ENCODE measurements at regions not wholly inside any gene's neighbourhood (a gene's known extent, or its start where the extent isn't known, plus 50 kb on each side); places are given as distances from the start of the nearest gene placed in this dataset.

GRCh38 chr11:26777372-26777808 lies 55.5 kb upstream of the SLC5A12 start:
- no peak for DNase-seq

- no peak for DNase-seq
Observed at GRCh38 chr11:26778000-26778757, 56.3 kb upstream of the SLC5A12 start.

- DNase-seq: no peak
Observed at GRCh38 chr11:26779074-26779865, 57.4 kb upstream of the SLC5A12 start.

GRCh38 chr11:26780376-26781085 lies 58.7 kb upstream of the SLC5A12 start:
- DNase-seq: no peak

GRCh38 chr11:26782220-26782965 lies 60.5 kb upstream of the SLC5A12 start:
- no peak for DNase-seq

- DNase-seq: no peak
Observed at GRCh38 chr11:26783997-26784396, 62.1 kb upstream of the SLC5A12 start.

- DNase-seq: no peak
Observed at GRCh38 chr11:26790738-26791137, 68.9 kb upstream of the SLC5A12 start.

GRCh38 chr11:26792941-26793340 lies 71.1 kb upstream of the SLC5A12 start:
- no peak for DNase-seq

GRCh38 chr11:26793487-26793886 lies 71.6 kb upstream of the SLC5A12 start:
- no peak for DNase-seq

- no peak for DNase-seq
Observed at GRCh38 chr11:26801601-26802000, 79.7 kb upstream of the SLC5A12 start.

- no peak for DNase-seq
Observed at GRCh38 chr11:26805001-26805400, 83.1 kb upstream of the SLC5A12 start.

GRCh38 chr11:26806219-26806618 lies 84.4 kb upstream of the SLC5A12 start:
- DNase-seq: no peak

GRCh38 chr11:26820739-26821138 lies 98.9 kb upstream of the SLC5A12 start:
- no peak for DNase-seq

- DNase-seq: no peak
Observed at GRCh38 chr11:26823963-26824362, 102.1 kb upstream of the SLC5A12 start.

- no peak for DNase-seq
Observed at GRCh38 chr11:26827567-26828081, 105.8 kb upstream of the SLC5A12 start.

GRCh38 chr11:26828288-26828687 lies 106.4 kb upstream of the SLC5A12 start:
- DNase-seq: no peak

GRCh38 chr11:26830218-26830617 lies 108.4 kb upstream of the SLC5A12 start:
- no peak for DNase-seq

GRCh38 chr11:26830757-26831156 lies 108.9 kb upstream of the SLC5A12 start:
- DNase-seq: no peak

GRCh38 chr11:26834601-26835000 lies 112.7 kb upstream of the SLC5A12 start:
- no peak for DNase-seq

GRCh38 chr11:26835611-26836010 lies 113.8 kb upstream of the SLC5A12 start:
- DNase-seq: peak; percentile 77 to 82

- DNase-seq: no peak
Observed at GRCh38 chr11:26837154-26837553, 115.3 kb upstream of the SLC5A12 start.

- no peak for DNase-seq
Observed at GRCh38 chr11:26839911-26840698, 118.2 kb upstream of the SLC5A12 start.
